ENCODE measurements at regions not wholly inside any gene's neighbourhood (a gene's known extent, or its start where the extent isn't known, plus 50 kb on each side); places are given as distances from the start of the nearest gene placed in this dataset.

GRCh38 chr10:4775808-4776207 lies 50.2 kb upstream of the AKR1E2 start:
- DNase-seq (no peak), ATAC-seq (no peak)
- no peaks in the 10 kb centered on the region for H3K36me3 Mint-ChIP-seq
- no peak overlapping the region for H3K27ac Mint-ChIP-seq
- peaks cover 11 to 42% (median 19%) of the 10 kb centered on the region in 5 donors for H3K27me3 Mint-ChIP-seq
- POLR2A ChIA-PET: no interaction called here
- H3K4me1 Mint-ChIP-seq: no peaks in the 10 kb centered on the region
- peaks cover 0 to 2% (median 0%) of the 10 kb centered on the region in 9 donors for H3K9me3 Mint-ChIP-seq
- no peak overlapping the region for H3K4me3 Mint-ChIP-seq

GRCh38 chr10:4772202-4772570 lies 53.8 kb upstream of the AKR1E2 start:
- Mint-ChIP-seq H3K27me3 (peaks cover 17 to 50% (median 24%) of the 10 kb centered on the region in 5 donors), H3K9me3 (peaks cover 0 to 2% (median 0%) of the 10 kb centered on the region in 9 donors), H3K4me1 (no peaks in the 10 kb centered on the region), H3K4me3 (no peak overlapping the region), H3K27ac (no peak overlapping the region), H3K36me3 (no peaks in the 10 kb centered on the region)
- DNase-seq: no peak
- POLR2A ChIA-PET: no interaction called here
- no peak for ATAC-seq

- no peak overlapping the region for H3K4me3 Mint-ChIP-seq
- peaks cover 0 to 2% (median 0%) of the 10 kb centered on the region in 9 donors for H3K9me3 Mint-ChIP-seq
- peaks cover 19 to 52% (median 26%) of the 10 kb centered on the region in 5 donors for H3K27me3 Mint-ChIP-seq
Measured at GRCh38 chr10:4771554-4772201, 54.3 kb upstream of the AKR1E2 start.

GRCh38 chr10:4770801-4771553 lies 55.0 kb upstream of the AKR1E2 start:
- DNase-seq (no peak), ATAC-seq (no peak)
- Mint-ChIP-seq H3K27me3 (peaks cover 19 to 49% (median 25%) of the 10 kb centered on the region in 5 donors), H3K4me3 (no peak overlapping the region), H3K4me1 (no peaks in the 10 kb centered on the region), H3K36me3 (no peaks in the 10 kb centered on the region), H3K9me3 (peaks cover 0 to 2% (median 0%) of the 10 kb centered on the region in 9 donors), H3K27ac (no peak overlapping the region)
- POLR2A ChIA-PET: no interaction called here

More at GRCh38 chr10:4771554-4772201, 54.3 kb upstream of the AKR1E2 start:
- Mint-ChIP-seq H3K36me3 (no peaks in the 10 kb centered on the region), H3K27ac (no peak overlapping the region), H3K4me1 (no peaks in the 10 kb centered on the region)
- DNase-seq: no peak
- ATAC-seq: no peak
- POLR2A ChIA-PET: no interaction called here

GRCh38 chr10:4768416-4768815 lies 57.6 kb upstream of the AKR1E2 start:
- no peaks in the 10 kb centered on the region for H3K36me3 Mint-ChIP-seq
- H3K27ac Mint-ChIP-seq: no peak overlapping the region
- POLR2A ChIA-PET: no interaction called here
- peaks cover 13 to 43% (median 19%) of the 10 kb centered on the region in 5 donors for H3K27me3 Mint-ChIP-seq
- DNase-seq (no peak), ATAC-seq (no peak)
- no peaks in the 10 kb centered on the region for H3K4me1 Mint-ChIP-seq
- no peak overlapping the region for H3K4me3 Mint-ChIP-seq
- no peaks in the 10 kb centered on the region for H3K9me3 Mint-ChIP-seq

- Mint-ChIP-seq H3K27ac (no peak overlapping the region), H3K36me3 (no peaks in the 10 kb centered on the region), H3K4me3 (no peak overlapping the region), H3K27me3 (peaks cover 9 to 36% (median 15%) of the 10 kb centered on the region in 5 donors), H3K9me3 (no peaks in the 10 kb centered on the region), H3K4me1 (no peaks in the 10 kb centered on the region)
- POLR2A ChIA-PET: no interaction called here
- ATAC-seq (no peak), DNase-seq (peak in 2 of 10 donors; percentile 5 to 18)
Measured at GRCh38 chr10:4767033-4767814, 58.8 kb upstream of the AKR1E2 start.

GRCh38 chr10:4766454-4766853 lies 59.6 kb upstream of the AKR1E2 start:
- DNase-seq: no peak
- no peak for ATAC-seq
- no peaks in the 10 kb centered on the region for H3K36me3 Mint-ChIP-seq
- H3K27ac Mint-ChIP-seq: no peak overlapping the region
- H3K27me3 Mint-ChIP-seq: peaks cover 5 to 28% (median 11%) of the 10 kb centered on the region in 5 donors
- H3K9me3 Mint-ChIP-seq: no peaks in the 10 kb centered on the region
- H3K4me1 Mint-ChIP-seq: no peaks in the 10 kb centered on the region
- no peak overlapping the region for H3K4me3 Mint-ChIP-seq
- POLR2A ChIA-PET: no interaction called here

- no peak for DNase-seq
- H3K9me3 Mint-ChIP-seq: no peaks in the 10 kb centered on the region
- H3K27me3 Mint-ChIP-seq: peaks cover 5 to 26% (median 11%) of the 10 kb centered on the region in 5 donors
- H3K27ac Mint-ChIP-seq: no peak overlapping the region
- ATAC-seq: no peak
- POLR2A ChIA-PET: no interaction called here
- H3K4me3 Mint-ChIP-seq: no peak overlapping the region
- H3K36me3 Mint-ChIP-seq: no peaks in the 10 kb centered on the region
- H3K4me1 Mint-ChIP-seq: no peaks in the 10 kb centered on the region
Measured at GRCh38 chr10:4765428-4765827, 60.6 kb upstream of the AKR1E2 start.

GRCh38 chr10:4763960-4764428 lies 62.0 kb upstream of the AKR1E2 start:
- POLR2A ChIA-PET: no interaction called here

GRCh38 chr10:4763513-4763912 lies 62.5 kb upstream of the AKR1E2 start:
- Mint-ChIP-seq H3K4me3 (no peak overlapping the region), H3K9me3 (no peaks in the 10 kb centered on the region), H3K27me3 (peaks cover 4 to 45% (median 9%) of the 10 kb centered on the region in 5 donors), H3K36me3 (no peaks in the 10 kb centered on the region), H3K27ac (no peak overlapping the region), H3K4me1 (no peaks in the 10 kb centered on the region)
- ATAC-seq: no peak
- no peak for DNase-seq
- POLR2A ChIA-PET: no interaction called here

More at GRCh38 chr10:4763960-4764428, 62.0 kb upstream of the AKR1E2 start:
- Mint-ChIP-seq H3K36me3 (no peaks in the 10 kb centered on the region), H3K4me1 (no peaks in the 10 kb centered on the region), H3K9me3 (no peaks in the 10 kb centered on the region), H3K4me3 (no peak overlapping the region), H3K27me3 (peaks cover 7 to 40% (median 12%) of the 10 kb centered on the region in 5 donors), H3K27ac (no peak overlapping the region)
- DNase-seq: no peak
- ATAC-seq: no peak

- Mint-ChIP-seq H3K4me1 (no peaks in the 10 kb centered on the region), H3K36me3 (no peaks in the 10 kb centered on the region), H3K9me3 (no peaks in the 10 kb centered on the region), H3K27ac (no peak overlapping the region), H3K4me3 (no peak overlapping the region), H3K27me3 (peaks cover 2 to 41% (median 11%) of the 10 kb centered on the region in 5 donors)
- POLR2A ChIA-PET: no interaction called here
- ATAC-seq: no peak
- DNase-seq: no peak
Measured at GRCh38 chr10:4758256-4758655, 67.8 kb upstream of the AKR1E2 start.

GRCh38 chr10:4755286-4755989 lies 70.6 kb upstream of the AKR1E2 start:
- Mint-ChIP-seq H3K27me3 (peaks cover 3 to 41% (median 16%) of the 10 kb centered on the region in 5 donors), H3K9me3 (no peaks in the 10 kb centered on the region), H3K4me1 (no peaks in the 10 kb centered on the region), H3K4me3 (no peak overlapping the region), H3K27ac (no peak overlapping the region), H3K36me3 (no peaks in the 10 kb centered on the region)
- ATAC-seq: no peak
- no peak for DNase-seq
- POLR2A ChIA-PET: no interaction called here

Measured in naive thymus-derived CD8-positive, alpha-beta T cell (primary cell).